Hematopoietic multipotent progenitor cell (in vitro differentiated cells): ENCODE measurements at regions not wholly inside any gene's neighbourhood (a gene's known extent, or its start where the extent isn't known, plus 50 kb on each side); places are given as distances from the start of the nearest gene placed in this dataset.

ENCODE experiments used
- DNase-seq, 3 donors: peaks; one replicate each; pipeline ENCODE4 v3.0.0-alpha.2; 2011 to 2015; ENCODE audit warnings: low read depth in 2 of 3, low spot score in 2 of 3

DNA sequence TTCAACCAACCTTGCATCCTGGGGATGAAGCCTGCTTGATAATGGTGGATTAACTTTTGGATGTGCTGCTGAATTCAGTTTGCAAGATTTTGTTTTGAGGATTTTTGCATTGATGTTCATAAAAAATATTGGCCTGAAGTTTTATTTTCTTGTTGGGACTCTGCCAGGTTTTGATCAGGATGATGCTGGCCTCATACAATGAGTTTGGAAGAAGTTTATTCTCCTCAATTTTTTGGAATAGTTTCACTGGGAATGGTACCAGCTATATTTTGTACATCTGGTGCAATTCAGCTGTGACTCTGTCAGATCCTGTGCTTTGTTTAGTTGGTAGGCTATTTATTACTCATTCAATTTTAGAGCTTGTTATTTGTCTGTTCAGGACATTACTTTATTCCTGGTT, 340.3 kb upstream of the TRAM1L1 start:
- DNase-seq, result no peak

- no peak for DNase-seq
These were observed 343.2 kb upstream of the TRAM1L1 start for GRCh38 chr4:117428536-117428935.

GRCh38 chr4:117429061-117429460, 343.7 kb upstream of the TRAM1L1 start:
- DNase-seq, result no peak

GRCh38 chr4:117429506-117429905, 344.1 kb upstream of the TRAM1L1 start:
- no peak for DNase-seq

GRCh38 chr4:117434424-117434823, 349.0 kb upstream of the TRAM1L1 start:
- no peak for DNase-seq

- peak in 2 of 3 donors; percentile 5 to 18 for DNase-seq
These were observed 362.5 kb upstream of the TRAM1L1 start for GRCh38 chr4:117447925-117448324.

DNA sequence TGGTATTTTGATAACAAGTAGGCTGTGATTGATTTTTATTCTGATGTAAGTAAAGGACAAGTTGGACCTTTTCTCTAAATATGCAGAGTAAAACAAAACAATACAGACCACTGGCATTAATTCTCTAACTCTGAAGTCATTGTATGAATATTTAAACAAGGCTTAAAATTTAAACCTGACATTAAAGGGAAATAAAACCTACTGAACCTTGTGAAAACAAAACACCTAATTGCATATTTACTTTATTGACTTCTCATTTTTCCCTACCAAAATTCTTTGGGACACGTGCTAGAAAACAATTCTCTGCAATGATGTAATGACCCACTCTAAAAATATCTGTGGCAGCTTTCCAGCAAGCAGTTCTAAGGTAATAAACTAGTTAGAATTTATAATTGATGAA, 369.7 kb upstream of the TRAM1L1 start:
- DNase-seq, result no peak

DNA sequence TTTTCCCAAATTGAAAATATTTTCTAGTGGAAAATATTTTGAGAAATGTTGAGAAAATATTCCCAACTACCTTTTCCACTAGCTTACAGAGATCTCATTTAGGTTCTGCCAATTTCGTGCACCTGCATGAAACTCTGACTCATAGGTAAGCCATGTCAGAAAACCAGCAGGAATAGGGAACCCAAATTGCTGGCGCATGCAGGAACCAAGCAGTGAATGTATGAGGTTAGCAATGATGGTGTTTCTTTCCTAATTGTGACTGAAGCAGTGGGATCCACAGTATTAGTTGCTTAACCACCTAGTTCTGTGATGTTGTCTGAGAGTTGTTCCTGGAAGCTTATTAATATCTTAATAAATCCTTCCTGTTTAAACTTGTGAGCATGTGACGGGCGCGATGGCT, 381.0 kb upstream of the TRAM1L1 start:
- DNase-seq, result no peak

DNA sequence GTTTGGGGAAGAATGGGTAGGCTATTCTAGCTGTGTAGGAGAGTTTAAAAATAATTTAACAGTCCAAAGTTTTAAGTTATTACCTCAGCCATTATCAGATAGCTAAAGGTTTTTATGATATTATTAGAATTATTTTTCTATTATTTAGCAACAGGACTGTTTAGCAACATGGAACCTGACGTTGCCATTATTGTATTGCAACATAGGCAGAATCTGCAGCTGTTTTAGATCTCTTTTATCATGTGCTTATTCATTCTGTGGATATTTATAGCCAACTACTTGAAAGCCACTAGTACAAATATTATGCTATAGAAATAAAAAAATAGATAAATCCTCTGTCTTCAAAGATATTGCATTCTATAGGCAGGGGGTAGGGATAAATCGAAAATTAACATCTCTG, 382.0 kb upstream of the TRAM1L1 start:
- DNase-seq, result no peak

GRCh38 chr4:117474987-117475386, 389.6 kb upstream of the TRAM1L1 start:
- DNase-seq, result no peak

- no peak for DNase-seq
These were observed 392.5 kb upstream of the TRAM1L1 start for GRCh38 chr4:117477925-117478324.

GRCh38 chr4:117478702-117479101, 393.3 kb upstream of the TRAM1L1 start:
- no peak for DNase-seq

DNA sequence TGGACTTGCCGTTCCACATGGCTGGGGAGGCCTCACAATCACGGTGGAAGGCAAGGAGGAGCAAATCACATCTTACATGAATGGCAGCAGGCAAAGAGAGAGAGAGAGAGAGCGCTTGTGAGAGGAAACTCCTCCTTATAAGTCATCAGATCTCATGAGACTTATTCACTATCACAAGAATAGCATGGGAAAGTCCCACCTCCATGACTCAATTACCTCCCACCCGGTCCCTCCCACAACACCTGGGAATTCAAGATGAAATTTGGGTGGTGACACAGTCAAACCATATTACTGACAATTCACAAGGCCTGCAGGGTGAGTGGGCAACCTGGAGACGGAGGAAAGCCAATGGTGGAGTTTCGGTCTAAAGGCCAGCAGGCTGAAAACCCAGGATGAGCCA, 394.3 kb upstream of the TRAM1L1 start:
- no peak for DNase-seq

DNA sequence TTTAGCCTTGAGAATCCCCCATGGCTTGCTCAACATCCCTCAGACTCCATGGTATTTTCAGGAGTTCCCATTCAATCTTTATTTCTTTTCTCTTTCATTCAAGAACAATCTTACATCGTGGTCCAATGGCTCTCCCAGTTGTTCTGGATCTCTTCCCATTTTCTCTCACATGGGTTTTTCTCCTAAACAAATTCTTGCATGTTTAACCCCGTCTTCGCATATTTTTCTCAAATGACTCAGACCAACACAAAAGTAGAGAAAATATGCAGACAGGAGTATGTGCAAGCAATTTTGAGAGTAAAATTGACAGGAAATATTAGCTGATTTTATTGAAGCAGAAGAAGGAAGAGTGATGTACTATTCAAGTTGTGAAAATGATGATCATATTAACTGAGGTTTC, 396.4 kb upstream of the TRAM1L1 start:
- DNase-seq, result no peak

DNA sequence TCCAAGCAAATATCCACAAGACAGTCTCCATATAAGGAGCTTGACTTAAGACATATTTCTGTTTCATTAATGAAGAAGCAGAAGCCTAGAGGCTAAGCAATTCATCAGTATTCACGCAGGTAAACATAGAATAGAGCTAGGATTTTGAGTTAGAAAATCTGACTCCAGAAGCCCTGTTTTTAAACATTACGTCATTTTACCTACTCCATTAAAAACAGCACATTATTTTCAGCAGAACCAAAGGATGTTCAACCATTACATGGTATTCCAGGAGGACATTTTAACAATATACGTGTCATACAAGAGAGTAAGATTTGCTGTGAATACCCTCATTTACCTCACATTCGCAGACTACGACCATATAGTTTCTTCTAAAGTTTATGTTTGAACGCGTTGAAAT, 403.3 kb upstream of the TRAM1L1 start:
- no peak for DNase-seq

DNA sequence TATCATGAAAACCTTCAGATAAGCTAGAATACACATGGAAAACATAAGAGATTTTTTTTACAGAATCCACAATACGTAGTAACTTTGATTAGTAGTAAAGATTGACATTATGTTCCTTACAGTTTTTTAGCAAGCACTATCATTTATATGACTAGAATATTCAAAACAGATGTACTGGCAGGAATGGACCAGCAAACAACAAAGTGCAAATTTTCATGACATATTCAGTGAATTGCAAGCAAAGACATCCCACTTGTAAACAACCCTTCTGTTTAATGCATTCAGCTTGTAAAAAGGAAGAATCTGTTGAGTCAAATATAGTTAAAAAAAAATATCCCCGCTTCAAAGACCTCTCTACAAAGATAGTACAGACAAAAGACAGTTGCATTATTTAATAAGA, 403.7 kb upstream of the TRAM1L1 start:
- DNase-seq, result no peak

DNA sequence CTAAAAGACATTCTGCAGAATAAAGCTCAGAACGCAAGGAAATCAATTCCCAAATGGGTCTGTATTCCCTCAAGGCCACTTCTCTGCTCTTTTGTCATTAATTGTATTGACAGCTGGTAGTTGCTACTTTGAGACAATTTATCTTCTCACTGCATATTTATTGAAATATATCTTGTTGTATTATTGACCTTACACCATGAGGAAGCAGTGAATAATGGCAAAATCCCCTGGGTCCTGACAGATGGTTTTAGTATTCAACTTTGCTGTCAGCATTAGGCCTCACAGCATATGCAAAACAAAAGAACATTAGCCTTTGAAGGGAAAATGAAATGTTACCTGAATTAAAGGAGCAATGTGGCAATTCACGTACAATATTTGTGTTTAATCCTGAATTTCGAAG, 406.1 kb upstream of the TRAM1L1 start:
- no peak for DNase-seq

- no peak for DNase-seq
These were observed 410.4 kb upstream of the TRAM1L1 start for GRCh38 chr4:117495802-117496201.

- no peak for DNase-seq
These were observed 427.0 kb upstream of the TRAM1L1 start for GRCh38 chr4:117512414-117512813.

DNA sequence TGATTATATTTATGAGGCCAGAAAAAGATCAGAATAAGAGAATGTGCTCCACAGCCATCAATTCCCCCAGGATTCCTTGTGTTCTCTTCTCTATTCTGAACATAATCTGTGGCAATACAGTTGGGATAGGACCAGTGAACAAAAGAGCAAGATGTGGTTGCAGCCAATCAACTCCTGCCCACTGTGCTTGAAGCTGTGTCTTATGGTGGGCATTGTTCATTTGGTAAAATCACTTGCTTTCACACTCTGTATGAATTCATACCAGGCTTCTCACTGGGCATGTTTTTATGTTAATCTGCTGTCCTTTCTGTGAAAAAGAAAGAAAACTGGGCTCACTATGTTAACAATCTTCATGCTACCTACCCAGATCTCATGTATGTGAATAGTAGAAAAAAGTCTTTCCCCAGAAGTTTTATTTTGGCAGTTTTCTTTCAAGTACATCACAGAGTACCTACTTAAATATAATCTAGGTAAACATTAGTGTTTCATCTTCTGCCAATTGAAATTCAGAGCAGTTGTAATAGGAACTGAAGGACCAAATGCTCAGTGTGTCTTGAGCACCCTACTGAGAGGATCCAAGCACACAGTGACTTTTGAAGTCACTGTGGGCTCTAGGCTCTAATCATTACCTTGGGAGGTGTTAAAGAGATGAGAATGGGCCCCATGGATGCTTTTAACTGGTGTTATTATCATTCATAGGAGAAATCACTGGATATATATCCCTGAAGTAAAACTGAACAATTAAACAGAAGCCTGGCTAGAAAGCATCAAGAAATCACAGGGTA, 429.2 kb upstream of the TRAM1L1 start:
- DNase-seq, result no peak

GRCh38 chr4:117515921-117516320, 430.5 kb upstream of the TRAM1L1 start:
- DNase-seq, result no peak

DNA sequence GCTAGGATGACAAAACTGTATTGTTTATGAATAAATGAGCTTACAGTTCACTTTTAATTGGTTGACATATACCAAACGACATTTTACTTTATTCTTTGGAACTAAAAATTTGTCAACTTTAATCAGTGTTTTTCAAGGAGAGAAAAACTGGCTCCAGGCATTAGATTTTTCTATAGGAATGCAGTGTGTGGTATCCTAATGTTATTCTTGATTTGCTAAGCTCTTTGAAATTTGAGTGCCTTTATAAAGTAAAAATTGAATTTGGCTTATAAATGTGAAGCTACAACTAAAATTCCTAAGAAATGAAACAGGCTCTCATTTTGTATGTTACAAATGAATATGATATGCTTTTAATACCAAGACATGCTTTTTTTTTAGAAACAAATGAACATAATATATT, 442.2 kb upstream of the TRAM1L1 start:
- DNase-seq, result no peak

GRCh38 chr4:117529401-117529800, 444.0 kb upstream of the TRAM1L1 start:
- no peak for DNase-seq
